Neural cell (in vitro differentiated cells): ENCODE measurements at regions not wholly inside any gene's neighbourhood (a gene's known extent, or its start where the extent isn't known, plus 50 kb on each side); places are given as distances from the start of the nearest gene placed in this dataset.

Source experiments
- H2AFZ ChIP-seq: fragments of 200-600, 300-800 bp; sonication (generic), shearing (Covaris generic); 2 replicates; pipeline ENCODE4 v1.6.0; 2014; ENCODE audit warnings: low read depth, mild to moderate bottlenecking, antibody characterized with exemption, low read length, moderate library complexity
- H3F3A ChIP-seq: fragments of 200-600 bp; shearing (Covaris generic); 2 replicates; pipeline ENCODE4 v1.6.1; 2016; ENCODE audit warnings: mild to moderate bottlenecking, moderate library complexity, mixed read lengths, antibody characterized with exemption, low read length; ENCODE audit not compliant: insufficient read depth, poor library complexity, severe bottlenecking
- H3K27ac ChIP-seq: fragments of 200-600, 300-800 bp; sonication (generic), shearing (Covaris generic); 2 replicates; pipeline ENCODE4 v1.5.1; 2014; ENCODE audit warnings: mild to moderate bottlenecking, low read length, moderate library complexity
- H3K27me3 ChIP-seq: fragments of 300-800, 200-600 bp; sonication (generic), shearing (Covaris generic); 2 replicates; pipeline ENCODE4 v1.6.0; 2014; ENCODE audit warnings: mild to moderate bottlenecking, low read depth, low read length, moderate library complexity; ENCODE audit not compliant: insufficient read depth
- H3K36me3 ChIP-seq: fragments of 300-800, 200-600 bp; sonication (generic), shearing (Covaris generic); 2 replicates; pipeline ENCODE4 v1.5.1; 2014; ENCODE audit warnings: mild to moderate bottlenecking, antibody characterized with exemption, low read length, moderate library complexity; ENCODE audit not compliant: insufficient read depth
- H3K4me2 ChIP-seq: fragments of 300-800, 200-600 bp; sonication (generic), shearing (Covaris generic); 2 replicates; pipeline ENCODE4 v1.6.0; 2014; ENCODE audit warnings: mild to moderate bottlenecking, low read length
- H3K4me3 ChIP-seq: fragments of 300-800, 200-600 bp; sonication (generic), shearing (Covaris generic); 2 replicates; pipeline ENCODE4 v1.5.1; 2014; ENCODE audit warnings: mild to moderate bottlenecking, low read length, moderate library complexity
- H3K79me2 ChIP-seq: fragments of 200-600 bp; shearing (Covaris generic); replicated peaks from 2 replicates; pipeline ENCODE4 v1.6.0; 2014; ENCODE audit warnings: mild to moderate bottlenecking, low read length, moderate library complexity; ENCODE audit not compliant: insufficient read depth
- H3K9ac ChIP-seq: fragments of 300-800, 200-600 bp; sonication (generic), shearing (Covaris generic); 2 replicates; pipeline ENCODE4 v1.6.1; 2016; ENCODE audit warnings: mild to moderate bottlenecking, low read length, mixed read lengths
- H3K9me2 ChIP-seq: fragments of 200-600 bp; shearing (Covaris generic); 2 replicates; pipeline ENCODE4 v1.6.1; 2016; ENCODE audit warnings: mild to moderate bottlenecking, low read length, mixed read lengths; ENCODE audit not compliant: insufficient read depth
- H3K9me3 ChIP-seq: fragments of 200-600, 300-800 bp; sonication (generic), shearing (Covaris generic); 2 replicates; pipeline ENCODE4 v1.6.1; 2016; ENCODE audit warnings: mild to moderate bottlenecking, mixed run types, low read length, moderate library complexity, mixed read lengths
- H4K20me1 ChIP-seq: fragments of 200-600 bp; shearing (Covaris generic); 2 replicates; pipeline ENCODE4 v1.6.1; 2016; ENCODE audit warnings: mild to moderate bottlenecking, mixed run types; ENCODE audit not compliant: insufficient read depth
- EP300 ChIP-seq: fragments of 450-650 bp; conservative IDR thresholded peaks from 2 replicates; pipeline ENCODE4 v1.6.1; 2014; ENCODE audit warnings: antibody characterized with exemption, mild to moderate bottlenecking, moderate library complexity; ENCODE audit not compliant: poor library complexity, severe bottlenecking
- EZH2 ChIP-seq: fragments of 200-600, 300-800 bp; shearing (Covaris generic), sonication (generic); IDR thresholded peaks from 2 replicates; pipeline ENCODE4 v1.6.1; 2014; ENCODE audit warnings: antibody characterized with exemption, low read length, borderline replicate concordance, mild to moderate bottlenecking; ENCODE audit not compliant: insufficient read depth, poor library complexity, severe bottlenecking
- MXI1 ChIP-seq: fragments of 450-650 bp; conservative IDR thresholded peaks from 2 replicates; pipeline ENCODE4 v1.6.1; 2014; ENCODE audit warnings: antibody characterized with exemption, mild to moderate bottlenecking; ENCODE audit not compliant: poor library complexity, severe bottlenecking
- POLR2AphosphoS5 ChIP-seq: IDR thresholded peaks from 2 replicates; pipeline ENCODE4 v1.6.1; 2012
- RAD21 ChIP-seq: fragments of 450-650 bp; conservative IDR thresholded peaks from 2 replicates; pipeline ENCODE4 v1.6.1; 2014; ENCODE audit warnings: antibody characterized with exemption, mild to moderate bottlenecking, moderate library complexity
- SMC3 ChIP-seq: fragments of 450-650 bp; conservative IDR thresholded peaks from 2 replicates; pipeline ENCODE4 v1.6.1; 2014; ENCODE audit warnings: antibody characterized with exemption, mild to moderate bottlenecking, moderate library complexity; ENCODE audit not compliant: poor library complexity
- TAF1 ChIP-seq: IDR thresholded peaks from 2 replicates; pipeline ENCODE4 v1.6.1; 2012; ENCODE audit warnings: low read depth
- TF ChIP-seq, protein P1 (sequence below): IDR thresholded peaks from 2 replicates; pipeline ENCODE4 v1.6.1; 2012; ENCODE audit warnings: borderline replicate concordance
- TF ChIP-seq, protein P2 (sequence below): fragments of 450-650 bp; IDR thresholded peaks from 2 replicates; pipeline ENCODE4 v1.5.1; 2014; ENCODE audit warnings: antibody characterized with exemption, mild to moderate bottlenecking, moderate library complexity; ENCODE audit not compliant: poor library complexity, severe bottlenecking

DNA sequence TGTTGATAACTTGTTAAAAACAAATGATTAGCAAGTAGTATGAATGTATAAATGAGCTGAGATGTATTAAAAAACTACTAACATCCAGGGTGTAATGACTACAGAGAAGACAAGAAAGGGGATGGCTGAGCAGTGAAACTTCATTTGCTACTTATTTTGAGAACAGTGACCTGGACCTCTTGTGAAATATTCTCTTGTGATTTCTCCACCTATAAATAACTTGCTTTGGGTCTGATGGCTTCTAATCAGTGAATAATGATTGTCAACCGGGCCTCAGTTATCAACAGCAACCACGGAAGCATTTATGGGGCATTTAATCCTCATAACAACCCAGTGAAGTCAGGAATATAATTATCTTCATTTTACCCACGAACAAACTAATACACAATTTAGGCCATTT is 154.2 kb upstream of the HAND2 start:
- H3K9ac ChIP-seq = no peak overlapping the region
- H3K4me2 ChIP-seq = no peak overlapping the region
- H3K4me3 ChIP-seq = no peak overlapping the region
- no peaks in the 10 kb centered on the region for H3K9me2 ChIP-seq
- no peaks in the 10 kb centered on the region for H3K27me3 ChIP-seq
- no peaks in the 10 kb centered on the region for H3K79me2 ChIP-seq
- H3K27ac ChIP-seq = no peak overlapping the region
- no peaks in the 10 kb centered on the region for H3K36me3 ChIP-seq
- H4K20me1 ChIP-seq = no peaks in the 10 kb centered on the region
- H3F3A ChIP-seq = no peaks in the 10 kb centered on the region
- no peak overlapping the region for H2AFZ ChIP-seq
- no peaks in the 10 kb centered on the region for H3K9me3 ChIP-seq
- TF ChIP-seq RAD21 (no peak), EZH2 (no peak), SMC3 (no peak), POLR2AphosphoS5 (no peak), TAF1 (no peak)
- TF ChIP-seq, protein P1, sequence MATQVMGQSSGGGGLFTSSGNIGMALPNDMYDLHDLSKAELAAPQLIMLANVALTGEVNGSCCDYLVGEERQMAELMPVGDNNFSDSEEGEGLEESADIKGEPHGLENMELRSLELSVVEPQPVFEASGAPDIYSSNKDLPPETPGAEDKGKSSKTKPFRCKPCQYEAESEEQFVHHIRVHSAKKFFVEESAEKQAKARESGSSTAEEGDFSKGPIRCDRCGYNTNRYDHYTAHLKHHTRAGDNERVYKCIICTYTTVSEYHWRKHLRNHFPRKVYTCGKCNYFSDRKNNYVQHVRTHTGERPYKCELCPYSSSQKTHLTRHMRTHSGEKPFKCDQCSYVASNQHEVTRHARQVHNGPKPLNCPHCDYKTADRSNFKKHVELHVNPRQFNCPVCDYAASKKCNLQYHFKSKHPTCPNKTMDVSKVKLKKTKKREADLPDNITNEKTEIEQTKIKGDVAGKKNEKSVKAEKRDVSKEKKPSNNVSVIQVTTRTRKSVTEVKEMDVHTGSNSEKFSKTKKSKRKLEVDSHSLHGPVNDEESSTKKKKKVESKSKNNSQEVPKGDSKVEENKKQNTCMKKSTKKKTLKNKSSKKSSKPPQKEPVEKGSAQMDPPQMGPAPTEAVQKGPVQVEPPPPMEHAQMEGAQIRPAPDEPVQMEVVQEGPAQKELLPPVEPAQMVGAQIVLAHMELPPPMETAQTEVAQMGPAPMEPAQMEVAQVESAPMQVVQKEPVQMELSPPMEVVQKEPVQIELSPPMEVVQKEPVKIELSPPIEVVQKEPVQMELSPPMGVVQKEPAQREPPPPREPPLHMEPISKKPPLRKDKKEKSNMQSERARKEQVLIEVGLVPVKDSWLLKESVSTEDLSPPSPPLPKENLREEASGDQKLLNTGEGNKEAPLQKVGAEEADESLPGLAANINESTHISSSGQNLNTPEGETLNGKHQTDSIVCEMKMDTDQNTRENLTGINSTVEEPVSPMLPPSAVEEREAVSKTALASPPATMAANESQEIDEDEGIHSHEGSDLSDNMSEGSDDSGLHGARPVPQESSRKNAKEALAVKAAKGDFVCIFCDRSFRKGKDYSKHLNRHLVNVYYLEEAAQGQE = no peak
- TF ChIP-seq, protein P2, sequence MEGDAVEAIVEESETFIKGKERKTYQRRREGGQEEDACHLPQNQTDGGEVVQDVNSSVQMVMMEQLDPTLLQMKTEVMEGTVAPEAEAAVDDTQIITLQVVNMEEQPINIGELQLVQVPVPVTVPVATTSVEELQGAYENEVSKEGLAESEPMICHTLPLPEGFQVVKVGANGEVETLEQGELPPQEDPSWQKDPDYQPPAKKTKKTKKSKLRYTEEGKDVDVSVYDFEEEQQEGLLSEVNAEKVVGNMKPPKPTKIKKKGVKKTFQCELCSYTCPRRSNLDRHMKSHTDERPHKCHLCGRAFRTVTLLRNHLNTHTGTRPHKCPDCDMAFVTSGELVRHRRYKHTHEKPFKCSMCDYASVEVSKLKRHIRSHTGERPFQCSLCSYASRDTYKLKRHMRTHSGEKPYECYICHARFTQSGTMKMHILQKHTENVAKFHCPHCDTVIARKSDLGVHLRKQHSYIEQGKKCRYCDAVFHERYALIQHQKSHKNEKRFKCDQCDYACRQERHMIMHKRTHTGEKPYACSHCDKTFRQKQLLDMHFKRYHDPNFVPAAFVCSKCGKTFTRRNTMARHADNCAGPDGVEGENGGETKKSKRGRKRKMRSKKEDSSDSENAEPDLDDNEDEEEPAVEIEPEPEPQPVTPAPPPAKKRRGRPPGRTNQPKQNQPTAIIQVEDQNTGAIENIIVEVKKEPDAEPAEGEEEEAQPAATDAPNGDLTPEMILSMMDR = no peak

DNA sequence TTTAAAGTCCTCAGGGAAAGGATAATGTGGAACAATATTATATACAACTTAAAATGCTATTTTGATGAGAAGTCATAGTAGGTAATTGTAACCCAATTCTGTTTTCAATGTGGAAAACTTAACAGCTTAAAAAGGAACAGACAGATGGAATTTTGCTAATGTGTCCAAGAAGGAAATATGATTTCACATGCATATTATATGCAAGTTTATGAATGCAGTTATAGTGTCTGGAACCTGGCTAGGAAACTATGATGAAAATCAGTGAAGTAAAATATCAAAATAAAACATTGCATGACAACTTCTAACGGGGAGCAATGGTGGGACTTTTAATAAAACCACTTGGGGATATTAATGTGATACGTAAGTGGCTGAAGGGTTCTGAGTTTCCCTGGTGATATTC is 152.6 kb upstream of the HAND2 start:
- Histone ChIP-seq H3K9me3 (no peaks in the 10 kb centered on the region), H3K79me2 (no peaks in the 10 kb centered on the region), H3K27me3 (no peaks in the 10 kb centered on the region), H3K9ac (no peak overlapping the region), H4K20me1 (no peaks in the 10 kb centered on the region), H2AFZ (no peak overlapping the region), H3K4me3 (no peak overlapping the region), H3K9me2 (no peaks in the 10 kb centered on the region), H3K4me2 (no peak overlapping the region), H3F3A (no peaks in the 10 kb centered on the region), H3K36me3 (no peaks in the 10 kb centered on the region), H3K27ac (no peak overlapping the region)
- no peak for TF ChIP-seq POLR2AphosphoS5

DNA sequence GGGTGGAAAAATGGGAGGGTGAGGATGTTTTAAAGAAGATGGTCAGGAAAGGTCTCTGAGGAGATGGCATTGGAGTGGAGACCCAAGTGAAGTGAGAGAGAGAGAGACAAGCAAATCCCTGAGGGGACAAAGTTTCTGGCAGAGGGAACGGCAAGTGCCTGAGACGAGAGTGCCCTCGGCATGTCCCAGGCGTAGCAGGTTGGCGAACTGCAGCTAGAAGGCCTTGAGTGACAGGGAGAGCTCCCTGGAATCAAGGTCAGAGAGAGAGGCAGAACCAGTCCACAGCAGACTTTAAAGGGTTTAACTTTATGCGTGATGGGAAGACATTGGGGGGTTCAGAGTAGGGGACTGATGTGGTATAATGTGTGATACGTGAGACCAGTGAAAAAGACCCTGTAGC is 150.2 kb upstream of the HAND2 start:
- H3K4me3 ChIP-seq = no peak overlapping the region
- H4K20me1 ChIP-seq = no peaks in the 10 kb centered on the region
- no peaks in the 10 kb centered on the region for H3K9me3 ChIP-seq
- no peak overlapping the region for H2AFZ ChIP-seq
- H3K9ac ChIP-seq = no peak overlapping the region
- H3K36me3 ChIP-seq = no peaks in the 10 kb centered on the region
- no peaks in the 10 kb centered on the region for H3K27me3 ChIP-seq
- H3K27ac ChIP-seq = no peak overlapping the region
- TF ChIP-seq MXI1 (no peak), RAD21 (no peak), SMC3 (no peak), POLR2AphosphoS5 (no peak), TAF1 (no peak), EP300 (no peak), EZH2 (no peak)
- TF ChIP-seq, protein P1 = no peak
- TF ChIP-seq, protein P2 = no peak
- H3K79me2 ChIP-seq = no peaks in the 10 kb centered on the region
- no peak overlapping the region for H3K4me2 ChIP-seq
- H3K9me2 ChIP-seq = no peaks in the 10 kb centered on the region
- no peaks in the 10 kb centered on the region for H3F3A ChIP-seq
